Activated CD4-positive, alpha-beta T cell treated with anti-CD3 and anti-CD28 coated beads for 36 hours (primary cell): ENCODE measurements at regions not wholly inside any gene's neighbourhood (a gene's known extent, or its start where the extent isn't known, plus 50 kb on each side); places are given as distances from the start of the nearest gene placed in this dataset.
"Not testable (repeated sequence)": the region's sequence is repeated elsewhere in the genome, so short reads cannot be mapped to it uniquely, and the experiment has no call there.

Source experiments
- ATAC-seq: fragments of 200-7000 bp; cut with Tn5 transposase; one replicate; pipeline ENCODE4 v1.10.0; 2021; ENCODE audit warnings: mild to moderate bottlenecking, moderate library complexity
- CTCF ChIA-PET: fragments of 350-600 bp; sonication (Branson Sonifier 250); formaldehyde crosslinking; loops from one replicate; lab custom pipeline; 2021; ENCODE audit warnings: antibody characterized with exemption; lab: Charles Lee
- POLR2A ChIA-PET: fragments of 350-600 bp; sonication (Branson Sonifier 250); formaldehyde crosslinking; loops from one replicate; lab custom pipeline; 2021; ENCODE audit warnings: antibody characterized with exemption, inconsistent platforms; lab: Charles Lee
- DNase-seq: peaks from one replicate; pipeline ENCODE4 v3.0.0-alpha.2; 2020
- H3K27ac Mint-ChIP-seq: one replicate; pipeline ENCODE4 v1.8.0; 2021; ENCODE audit warnings: mixed read lengths
- H3K27me3 Mint-ChIP-seq: one replicate; pipeline ENCODE4 v1.8.0; 2021; ENCODE audit warnings: mixed read lengths
- H3K36me3 Mint-ChIP-seq: one replicate; pipeline ENCODE4 v1.8.0; 2021; ENCODE audit warnings: low read depth, mixed read lengths
- H3K4me1 Mint-ChIP-seq: one replicate; pipeline ENCODE4 v1.8.0; 2021; ENCODE audit warnings: mixed read lengths
- H3K4me3 Mint-ChIP-seq: one replicate; pipeline ENCODE4 v1.8.0; 2021; ENCODE audit warnings: mild to moderate bottlenecking, moderate library complexity, mixed read lengths
- H3K9me3 Mint-ChIP-seq: one replicate; pipeline ENCODE4 v1.8.0; 2021; ENCODE audit warnings: low read depth, mixed read lengths
- intact Hi-C, 2 experiments: fragments of 100-400 bp; cut with DNase I in 1 of 2; cut with micrococcal nuclease in 1 of 2; formaldehyde crosslinking; loops; one replicate each; pipeline versions ENCODE4 v1.14.2 to v1.15.1; 2022 to 2024; cut with DNase I, micrococcal nuclease

- intact Hi-C loops, H3K9me3 Mint-ChIP-seq, DNase-seq, H3K27ac Mint-ChIP-seq, H3K36me3 Mint-ChIP-seq, H3K27me3 Mint-ChIP-seq, H3K4me1 Mint-ChIP-seq, ATAC-seq, H3K4me3 Mint-ChIP-seq, CTCF ChIA-PET, POLR2A ChIA-PET: not testable (repeated sequence)
Observed at GRCh38 chr6:67880343-67880742, 754.7 kb upstream of the ADGRB3 start.

GRCh38 chr6:67879928-67880327 lies 755.2 kb upstream of the ADGRB3 start:
- POLR2A ChIA-PET, H3K27ac Mint-ChIP-seq, intact Hi-C loops, CTCF ChIA-PET, ATAC-seq, H3K27me3 Mint-ChIP-seq, H3K36me3 Mint-ChIP-seq, H3K4me3 Mint-ChIP-seq, DNase-seq, H3K4me1 Mint-ChIP-seq, H3K9me3 Mint-ChIP-seq: not testable (repeated sequence)

GRCh38 chr6:67879105-67879904 lies 755.8 kb upstream of the ADGRB3 start:
- CTCF ChIA-PET, DNase-seq, H3K27me3 Mint-ChIP-seq, H3K4me3 Mint-ChIP-seq, H3K27ac Mint-ChIP-seq, H3K36me3 Mint-ChIP-seq, ATAC-seq, POLR2A ChIA-PET, intact Hi-C loops, H3K9me3 Mint-ChIP-seq, H3K4me1 Mint-ChIP-seq: not testable (repeated sequence)

GRCh38 chr6:67878216-67878615 lies 756.9 kb upstream of the ADGRB3 start:
- H3K36me3 Mint-ChIP-seq, H3K9me3 Mint-ChIP-seq, ATAC-seq, H3K4me3 Mint-ChIP-seq, POLR2A ChIA-PET, DNase-seq, H3K27me3 Mint-ChIP-seq, H3K27ac Mint-ChIP-seq, H3K4me1 Mint-ChIP-seq, CTCF ChIA-PET, intact Hi-C loops: not testable (repeated sequence)

GRCh38 chr6:67877288-67877687 lies 757.8 kb upstream of the ADGRB3 start:
- Mint-ChIP-seq H3K4me1 (no peaks in the 10 kb centered on the region), H3K4me3 (no peak overlapping the region), H3K27ac (no peak overlapping the region), H3K27me3 (no peaks in the 10 kb centered on the region), H3K36me3 (no peaks in the 10 kb centered on the region), H3K9me3 (peaks cover 10% of the 10 kb centered on the region)
- DNase-seq, result no peak
- intact Hi-C loops, result no loop called here
- CTCF ChIA-PET, result no interaction called here
- ATAC-seq, result no peak
- POLR2A ChIA-PET, result no interaction called here

- no peak for ATAC-seq
- no peaks in the 10 kb centered on the region for H3K36me3 Mint-ChIP-seq
- DNase-seq, result no peak
- no peaks in the 10 kb centered on the region for H3K27me3 Mint-ChIP-seq
- ChIA-PET POLR2A (no interaction called here), CTCF (no interaction called here)
- no peaks in the 10 kb centered on the region for H3K4me1 Mint-ChIP-seq
- intact Hi-C loops, result no loop called here
- H3K27ac Mint-ChIP-seq, result no peak overlapping the region
- H3K9me3 Mint-ChIP-seq, result peaks cover 10% of the 10 kb centered on the region
- no peak overlapping the region for H3K4me3 Mint-ChIP-seq
Observed at GRCh38 chr6:67875877-67876383, 759.2 kb upstream of the ADGRB3 start.

- POLR2A ChIA-PET, result no interaction called here
- Mint-ChIP-seq H3K9me3 (peaks cover 6% of the 10 kb centered on the region), H3K27ac (no peak overlapping the region), H3K36me3 (no peaks in the 10 kb centered on the region), H3K27me3 (no peaks in the 10 kb centered on the region), H3K4me1 (no peaks in the 10 kb centered on the region), H3K4me3 (no peak overlapping the region)
- DNase-seq (no peak), ATAC-seq (no peak)
- intact Hi-C loops, result no loop called here
- CTCF ChIA-PET, result no interaction called here
Observed at GRCh38 chr6:67870321-67870720, 764.8 kb upstream of the ADGRB3 start.

- Mint-ChIP-seq H3K9me3 (peaks cover 4% of the 10 kb centered on the region), H3K27ac (no peak overlapping the region), H3K27me3 (no peaks in the 10 kb centered on the region), H3K4me1 (no peaks in the 10 kb centered on the region), H3K36me3 (no peaks in the 10 kb centered on the region), H3K4me3 (no peak overlapping the region)
- ATAC-seq, result no peak
- CTCF ChIA-PET, result no interaction called here
- POLR2A ChIA-PET, result no interaction called here
- no peak for DNase-seq
- intact Hi-C loops, result no loop called here
Observed at GRCh38 chr6:67863346-67863745, 771.7 kb upstream of the ADGRB3 start.

GRCh38 chr6:67854098-67854497 lies 781.0 kb upstream of the ADGRB3 start:
- peaks cover 15% of the 10 kb centered on the region for H3K9me3 Mint-ChIP-seq
- intact Hi-C loops, result no loop called here
- H3K27me3 Mint-ChIP-seq, result no peaks in the 10 kb centered on the region
- H3K4me1 Mint-ChIP-seq, result no peaks in the 10 kb centered on the region
- H3K4me3 Mint-ChIP-seq, result no peak overlapping the region
- H3K36me3 Mint-ChIP-seq, result no peaks in the 10 kb centered on the region
- CTCF ChIA-PET, result no interaction called here
- ATAC-seq (no peak), DNase-seq (no peak)
- POLR2A ChIA-PET, result no interaction called here
- no peak overlapping the region for H3K27ac Mint-ChIP-seq

GRCh38 chr6:67839818-67840217 lies 795.3 kb upstream of the ADGRB3 start:
- Mint-ChIP-seq H3K27me3 (no peaks in the 10 kb centered on the region), H3K4me3 (no peak overlapping the region), H3K4me1 (no peaks in the 10 kb centered on the region), H3K27ac (no peak overlapping the region), H3K9me3 (peaks cover 15% of the 10 kb centered on the region), H3K36me3 (no peaks in the 10 kb centered on the region)
- ChIA-PET CTCF (no interaction called here), POLR2A (no interaction called here)
- ATAC-seq (no peak), DNase-seq (no peak)
- intact Hi-C loops, result no loop called here

- ChIA-PET CTCF (no interaction called here), POLR2A (no interaction called here)
- Mint-ChIP-seq H3K27ac (no peak overlapping the region), H3K27me3 (no peaks in the 10 kb centered on the region), H3K9me3 (peaks cover 12% of the 10 kb centered on the region), H3K4me1 (no peaks in the 10 kb centered on the region), H3K4me3 (no peak overlapping the region), H3K36me3 (no peaks in the 10 kb centered on the region)
- intact Hi-C loops, result no loop called here
- ATAC-seq (no peak), DNase-seq (no peak)
Observed at GRCh38 chr6:67825201-67825895, 809.7 kb upstream of the ADGRB3 start.

- peaks cover 29% of the 10 kb centered on the region for H3K9me3 Mint-ChIP-seq
- ATAC-seq (no peak), DNase-seq (no peak)
- intact Hi-C loops, result no loop called here
- CTCF ChIA-PET, result no interaction called here
- H3K4me3 Mint-ChIP-seq, result no peak overlapping the region
- POLR2A ChIA-PET, result no interaction called here
- H3K27ac Mint-ChIP-seq, result no peak overlapping the region
- no peaks in the 10 kb centered on the region for H3K4me1 Mint-ChIP-seq
- H3K27me3 Mint-ChIP-seq, result no peaks in the 10 kb centered on the region
- H3K36me3 Mint-ChIP-seq, result no peaks in the 10 kb centered on the region
Observed at GRCh38 chr6:67818322-67818721, 816.8 kb upstream of the ADGRB3 start.
